Hematopoietic multipotent progenitor cell treated with erythropoietin and hydrocortisone succinate and interleukin-3 and kit ligand, for 8 days (in vitro differentiated cells): ENCODE measurements at regions not wholly inside any gene's neighbourhood (a gene's known extent, or its start where the extent isn't known, plus 50 kb on each side); places are given as distances from the start of the nearest gene placed in this dataset.

Source experiments
- DNase-seq: peaks from one replicate; pipeline ENCODE4 v3.0.0-alpha.2; 2015

DNA sequence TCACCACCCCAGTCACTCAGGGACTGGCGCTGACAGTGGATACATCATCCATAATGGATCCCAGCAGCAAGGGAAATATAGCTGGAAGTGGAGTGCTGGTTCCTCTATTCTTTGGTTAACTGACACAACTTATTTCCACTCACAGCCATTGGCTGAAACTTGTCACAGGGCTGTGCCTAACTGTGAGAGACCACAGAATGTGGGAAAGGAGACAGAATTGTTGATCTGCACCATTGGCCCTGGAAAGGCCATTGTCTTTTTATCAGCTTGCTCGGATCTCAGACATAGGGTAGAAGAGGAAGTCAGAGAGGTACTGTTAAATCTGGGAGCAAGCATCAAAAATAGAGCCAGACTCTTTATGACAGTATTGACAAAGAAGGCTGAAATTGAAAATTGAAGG is 451.3 kb downstream of the AJAP1 start:
- DNase-seq: no peak

DNA sequence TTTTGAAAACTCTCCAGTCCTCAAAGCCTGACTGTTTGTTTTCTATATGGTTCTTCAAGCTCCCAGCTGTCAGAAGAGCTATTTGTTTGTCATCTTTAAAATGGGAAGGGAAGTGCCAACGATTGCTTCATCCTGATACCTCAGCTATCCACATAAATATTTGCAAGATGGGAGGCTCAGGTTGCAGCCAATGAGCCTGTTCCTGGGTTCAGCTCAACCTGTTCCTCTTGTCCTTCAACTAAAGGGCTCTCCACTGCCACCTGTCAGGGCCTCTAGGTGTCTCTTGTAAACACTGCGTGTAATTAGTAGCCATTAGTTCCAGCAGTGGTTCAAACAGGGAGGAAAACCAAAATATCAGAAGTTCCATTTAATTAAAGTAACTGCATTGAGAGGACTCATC is 445.1 kb downstream of the AJAP1 start:
- no peak for DNase-seq

DNA sequence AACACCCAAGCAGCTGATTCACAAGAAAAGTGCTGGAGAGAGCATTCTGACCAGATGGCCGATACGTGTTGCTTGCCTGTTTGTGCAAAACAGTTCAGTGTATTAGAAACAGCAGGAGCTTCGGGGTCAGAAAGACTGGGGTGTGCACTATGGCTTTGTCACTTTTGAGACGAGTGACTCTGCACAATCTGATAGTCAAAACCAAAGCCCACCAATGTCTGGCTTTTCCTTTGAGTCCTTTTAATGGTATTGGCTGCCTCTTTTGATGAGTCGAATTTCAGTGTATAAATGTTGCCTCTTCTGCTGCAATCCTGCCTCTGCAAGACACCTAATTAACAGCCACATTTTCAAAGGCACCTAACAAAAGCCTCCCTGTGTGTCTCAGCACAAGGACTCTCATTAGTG is 444.6 kb downstream of the AJAP1 start:
- no peak for DNase-seq

DNA sequence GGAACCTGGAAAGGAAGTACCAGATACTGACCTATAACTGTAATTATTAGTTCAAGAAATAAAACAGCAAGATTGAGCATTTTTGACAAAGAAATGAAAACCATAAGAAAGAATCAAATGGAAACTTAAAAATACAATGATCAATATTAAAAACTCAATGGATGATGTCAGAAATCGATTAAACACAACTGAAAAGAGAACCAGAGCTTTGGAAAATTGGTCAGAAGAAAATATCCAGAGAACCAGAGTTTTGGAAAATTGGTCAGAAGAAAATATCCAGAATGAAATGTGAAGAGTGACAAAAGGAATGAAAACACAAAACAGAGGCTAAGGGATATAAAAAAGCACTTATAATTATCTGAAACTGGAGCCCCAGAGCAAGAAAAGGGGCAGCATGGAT is 438.6 kb downstream of the AJAP1 start:
- no peak for DNase-seq

DNA sequence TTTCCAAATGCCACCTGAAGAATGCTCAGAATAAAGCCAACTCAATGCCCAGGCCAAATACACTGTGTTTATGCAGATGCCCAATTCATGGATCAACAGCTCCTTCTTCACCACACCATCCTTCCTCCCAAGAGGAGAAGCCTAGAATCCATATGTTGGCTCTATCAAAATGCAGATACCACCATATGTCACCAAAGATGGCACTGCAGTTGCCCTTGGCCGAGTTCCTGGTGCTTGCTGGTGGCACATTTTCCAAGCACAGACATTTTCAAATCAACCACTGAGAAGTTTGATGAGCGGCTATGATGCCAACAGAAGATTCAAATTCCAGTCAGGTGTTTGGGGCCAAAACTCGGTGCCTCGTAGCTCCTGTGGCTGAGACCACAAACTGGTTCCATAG is 430.3 kb downstream of the AJAP1 start:
- DNase-seq: no peak

DNA sequence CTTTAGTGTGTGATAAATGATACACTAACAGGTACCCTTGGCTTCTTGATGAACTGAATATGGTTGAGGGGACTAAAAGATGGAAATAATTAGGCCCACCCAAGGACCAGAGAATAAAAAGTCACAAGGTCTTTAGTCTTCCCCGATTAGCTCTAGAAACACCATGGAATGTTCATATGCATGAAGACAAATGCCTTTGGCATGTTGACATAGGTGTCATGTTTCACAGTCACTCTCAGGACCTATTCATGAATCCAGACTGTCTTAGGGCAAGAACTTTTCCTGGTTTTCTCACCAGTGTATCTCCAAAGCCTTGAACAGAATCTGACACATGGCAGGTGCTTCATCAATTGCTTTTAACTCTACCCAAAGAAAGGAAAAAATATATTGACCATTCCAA is 412.8 kb downstream of the AJAP1 start:
- no peak for DNase-seq

DNA sequence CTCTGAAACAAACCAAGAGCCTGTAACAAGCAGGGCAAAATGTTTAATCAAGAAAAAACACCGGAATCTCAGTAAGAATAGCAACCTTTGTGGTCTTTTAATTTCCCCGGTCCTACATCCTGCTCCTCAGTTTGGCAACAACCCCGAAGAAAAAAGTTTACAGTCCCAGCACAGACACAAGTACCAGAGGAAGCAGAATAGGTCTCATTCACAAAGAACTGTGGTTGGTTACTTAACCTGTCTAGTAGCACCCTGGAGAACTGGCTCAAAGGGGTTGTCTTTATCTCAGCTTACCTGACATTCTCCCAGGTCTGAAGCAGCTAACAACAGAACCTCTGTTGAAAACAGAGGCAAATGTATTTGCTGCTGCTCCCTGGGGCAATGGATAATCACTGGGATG is 399.3 kb downstream of the AJAP1 start:
- DNase-seq: no peak

DNA sequence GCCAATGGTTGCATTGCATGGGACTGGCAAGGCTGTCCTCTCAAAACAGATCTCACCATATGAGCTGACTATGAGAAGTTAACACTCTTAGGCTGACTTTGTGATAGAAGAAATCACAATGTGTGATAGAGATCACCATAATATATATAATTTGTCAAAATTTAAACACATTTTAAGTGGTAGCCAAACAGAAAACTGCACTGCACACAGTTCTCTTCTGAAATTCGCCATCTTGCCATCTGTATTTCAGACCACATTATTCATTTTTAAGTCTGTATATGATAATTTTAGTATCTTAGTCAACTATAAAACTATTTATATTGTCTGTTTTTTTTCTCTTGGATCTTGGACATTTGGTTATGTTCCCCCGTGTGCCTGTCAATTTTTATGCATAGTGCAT is 374.7 kb downstream of the AJAP1 start:
- no peak for DNase-seq

DNA sequence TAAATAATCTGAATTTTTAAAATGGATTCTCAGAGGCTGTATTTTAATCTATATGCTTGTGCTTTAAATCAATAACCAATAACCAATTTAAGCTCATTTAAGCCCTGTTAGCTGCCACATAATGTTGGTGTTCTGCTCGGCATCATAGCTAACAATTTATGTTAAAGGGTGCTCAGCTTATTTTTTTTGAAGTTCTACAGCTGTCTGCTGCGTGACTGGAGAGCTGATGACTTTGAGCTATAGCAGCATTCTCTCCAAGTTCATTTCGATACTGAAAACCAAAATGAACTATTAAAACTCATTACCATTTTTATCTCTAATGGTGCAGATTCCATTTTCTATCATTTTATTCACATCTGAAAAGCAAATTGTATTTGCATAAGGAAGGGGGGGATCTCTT is 357.8 kb downstream of the AJAP1 start:
- DNase-seq: no peak

DNA sequence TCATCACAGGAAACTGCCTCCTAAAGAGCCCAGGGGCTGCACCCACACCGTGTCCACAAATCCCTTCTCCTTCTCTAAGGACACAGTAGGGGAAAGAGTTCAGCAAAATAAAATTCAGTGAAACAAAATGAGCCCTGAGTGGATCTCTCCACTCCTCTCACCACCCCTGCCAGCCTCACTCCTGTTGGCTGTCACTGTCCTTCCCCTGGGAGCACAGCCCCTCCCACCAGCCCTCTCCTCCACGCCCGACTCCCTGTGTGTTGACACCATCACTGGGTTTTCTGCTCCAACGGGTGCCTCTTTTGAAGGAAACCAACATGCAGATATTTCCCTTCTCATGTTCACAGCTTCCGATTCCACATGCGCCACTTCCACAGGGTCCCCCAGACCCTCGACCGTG is 356.2 kb downstream of the AJAP1 start:
- DNase-seq: no peak

DNA sequence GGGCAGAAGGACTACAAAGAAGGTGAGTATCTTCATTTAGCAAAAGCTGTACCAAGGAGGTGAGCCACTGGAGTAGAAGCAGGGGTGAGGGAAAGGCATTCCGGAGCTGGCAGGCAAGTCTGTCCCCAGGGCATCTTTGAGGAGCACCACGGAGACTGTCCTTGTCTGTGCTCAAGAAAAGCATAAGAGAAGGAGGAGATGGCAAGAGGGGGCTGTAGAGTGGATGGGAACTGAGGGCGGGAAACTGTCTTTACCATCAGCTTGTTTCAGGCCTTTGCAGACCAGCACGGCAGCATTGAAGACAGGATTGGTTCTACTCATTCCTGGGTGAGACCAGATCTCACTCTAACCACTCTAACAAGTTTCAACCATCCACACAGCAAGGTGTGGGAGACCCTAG is 355.8 kb downstream of the AJAP1 start:
- DNase-seq: no peak

DNA sequence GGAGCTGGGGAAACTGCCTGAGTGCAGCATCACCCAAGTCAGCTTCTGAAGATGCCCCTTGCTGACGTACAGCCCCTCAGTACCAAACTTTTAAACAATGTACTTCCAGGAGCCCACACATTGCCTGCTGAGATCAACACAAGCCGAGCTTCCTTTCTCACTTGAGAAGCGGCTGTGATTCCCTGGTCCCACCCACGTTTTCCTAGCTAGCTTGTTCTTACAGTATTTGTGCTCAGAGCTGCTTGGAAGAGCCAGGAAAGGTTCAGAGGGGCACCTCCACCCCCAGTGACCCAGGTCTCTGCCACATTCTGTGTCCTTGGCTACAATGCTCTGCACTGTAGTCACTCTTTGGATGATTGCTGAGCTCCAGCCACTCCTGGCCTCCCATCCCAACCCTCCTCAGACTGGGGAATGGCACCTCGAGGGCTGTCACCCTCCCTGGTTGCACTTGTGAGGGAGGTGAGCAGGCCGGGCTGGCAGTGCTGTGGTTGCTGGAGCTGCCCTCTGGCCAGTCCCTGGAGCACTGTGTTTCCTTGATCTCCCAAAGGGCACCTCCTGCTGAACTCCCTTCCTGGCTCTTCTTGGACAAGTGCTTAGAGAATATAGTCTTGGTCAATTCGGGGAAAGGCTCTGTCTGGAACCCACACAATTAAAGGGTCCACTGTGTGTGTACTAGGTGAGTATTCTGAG is 355.1 kb downstream of the AJAP1 start:
- no peak for DNase-seq

DNA sequence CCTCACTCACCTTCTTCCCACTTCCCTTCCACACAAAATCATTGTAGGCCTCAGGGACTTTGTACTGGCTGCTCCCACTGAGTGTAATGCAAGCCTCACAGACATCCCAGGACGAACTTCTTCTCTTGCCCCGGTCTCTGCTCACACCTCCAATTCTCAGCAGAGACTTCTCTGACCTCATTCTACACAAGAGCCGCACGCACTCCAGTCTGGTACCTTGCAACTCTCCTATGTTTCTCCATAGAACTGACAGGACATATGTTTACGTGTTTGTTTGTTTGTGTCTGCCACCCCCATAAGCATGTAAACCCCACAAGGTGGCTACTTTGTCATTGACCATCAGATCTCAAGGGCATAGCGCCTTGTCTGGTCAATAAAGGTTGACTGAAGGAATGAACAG is 350.8 kb downstream of the AJAP1 start:
- DNase-seq: no peak

DNA sequence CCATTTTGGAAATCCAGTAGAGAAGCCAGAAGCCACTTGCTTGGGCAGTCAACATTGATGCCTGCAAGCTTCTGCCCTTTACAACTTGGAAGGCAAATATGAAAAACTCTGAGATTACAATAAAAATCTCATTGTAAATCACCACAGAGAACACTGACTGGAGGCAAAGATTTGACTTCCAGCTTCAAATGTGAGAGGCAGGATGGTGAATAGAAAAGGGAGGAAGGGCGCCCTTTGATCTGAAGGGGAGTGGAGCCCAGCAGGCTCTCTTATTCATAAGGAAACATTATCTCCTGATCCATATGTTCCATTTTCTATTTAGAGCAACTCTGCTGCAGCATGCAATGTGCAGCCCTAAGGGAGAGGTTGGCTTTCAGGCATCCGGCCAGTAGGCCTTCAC is 348.3 kb downstream of the AJAP1 start:
- no peak for DNase-seq

DNA sequence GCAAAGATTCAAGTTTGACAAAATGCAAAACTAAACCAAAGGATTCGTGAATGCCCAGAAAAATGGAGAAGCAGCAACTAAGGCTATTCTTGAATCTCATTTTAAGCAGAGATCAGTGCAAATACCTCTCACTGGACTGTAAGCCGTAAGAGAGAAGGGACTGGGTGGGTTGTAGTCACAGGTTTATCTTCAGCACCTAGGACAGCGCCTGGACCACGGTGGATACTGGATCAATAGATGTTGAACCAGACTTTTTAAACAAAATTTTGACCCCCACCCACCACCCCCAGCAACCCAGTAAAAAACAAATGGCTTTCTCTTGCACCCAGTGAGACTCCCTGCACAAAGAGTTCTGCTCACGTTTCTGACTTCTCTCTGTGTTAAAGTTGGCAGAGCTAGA is 347.1 kb downstream of the AJAP1 start:
- no peak for DNase-seq

DNA sequence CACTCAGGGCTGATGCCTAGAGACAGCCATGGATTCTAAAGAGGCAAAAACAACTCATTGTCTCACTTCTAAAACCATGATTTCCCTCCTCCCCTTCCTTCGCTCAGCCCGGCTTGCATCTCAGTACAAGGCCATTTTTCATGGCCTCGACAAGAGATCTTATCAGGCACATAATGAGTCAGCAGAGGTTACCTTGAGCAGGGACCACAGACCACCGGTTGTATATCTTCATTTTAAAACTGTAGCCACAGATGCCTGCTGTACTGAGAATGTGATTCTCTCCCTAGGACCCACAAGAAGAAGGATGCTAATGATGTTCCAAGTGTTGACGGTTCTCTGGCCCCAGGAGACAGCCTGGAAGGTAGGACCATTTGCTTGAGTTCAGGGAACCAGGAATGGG is 331.9 kb downstream of the AJAP1 start:
- no peak for DNase-seq

DNA sequence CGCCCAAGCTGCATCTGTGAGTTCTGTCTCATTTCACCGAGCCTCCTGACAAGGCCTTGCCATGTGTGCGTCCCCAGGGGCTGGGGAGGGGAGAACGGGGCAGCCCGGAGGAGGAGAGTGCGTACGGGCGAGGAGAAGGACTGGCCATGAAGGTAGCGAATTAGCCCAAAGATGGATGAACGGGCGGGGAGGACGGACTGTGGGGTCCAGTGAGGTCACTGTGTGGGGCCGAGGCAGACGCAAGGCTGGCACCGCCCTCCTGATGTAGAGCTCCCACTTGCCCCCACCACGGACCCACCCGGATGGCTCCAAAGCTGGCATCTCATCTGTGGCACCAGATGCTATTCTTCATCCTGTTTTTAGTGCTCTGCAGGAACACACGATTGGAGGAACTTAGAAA is 330.4 kb downstream of the AJAP1 start:
- DNase-seq: no peak

DNA sequence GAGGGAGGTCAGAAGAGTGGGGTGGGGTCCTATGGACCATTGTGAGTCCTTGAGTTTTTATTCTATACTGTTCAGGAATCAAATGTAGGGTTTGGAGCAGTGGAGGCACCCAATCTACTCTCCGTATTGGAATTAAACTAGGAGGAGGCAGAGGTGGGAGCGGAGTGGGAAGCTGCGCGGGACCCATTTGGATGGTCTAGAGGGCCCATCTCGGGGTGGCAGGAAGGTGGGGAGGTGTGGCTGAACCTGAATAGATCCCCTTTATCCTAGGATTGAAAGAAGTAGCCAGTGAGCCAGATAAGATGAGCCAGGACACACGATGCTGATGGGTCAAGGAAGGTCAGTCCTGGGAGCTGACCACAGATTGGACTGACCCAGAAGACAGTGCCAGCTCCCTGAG is 325.8 kb downstream of the AJAP1 start:
- DNase-seq: no peak

DNA sequence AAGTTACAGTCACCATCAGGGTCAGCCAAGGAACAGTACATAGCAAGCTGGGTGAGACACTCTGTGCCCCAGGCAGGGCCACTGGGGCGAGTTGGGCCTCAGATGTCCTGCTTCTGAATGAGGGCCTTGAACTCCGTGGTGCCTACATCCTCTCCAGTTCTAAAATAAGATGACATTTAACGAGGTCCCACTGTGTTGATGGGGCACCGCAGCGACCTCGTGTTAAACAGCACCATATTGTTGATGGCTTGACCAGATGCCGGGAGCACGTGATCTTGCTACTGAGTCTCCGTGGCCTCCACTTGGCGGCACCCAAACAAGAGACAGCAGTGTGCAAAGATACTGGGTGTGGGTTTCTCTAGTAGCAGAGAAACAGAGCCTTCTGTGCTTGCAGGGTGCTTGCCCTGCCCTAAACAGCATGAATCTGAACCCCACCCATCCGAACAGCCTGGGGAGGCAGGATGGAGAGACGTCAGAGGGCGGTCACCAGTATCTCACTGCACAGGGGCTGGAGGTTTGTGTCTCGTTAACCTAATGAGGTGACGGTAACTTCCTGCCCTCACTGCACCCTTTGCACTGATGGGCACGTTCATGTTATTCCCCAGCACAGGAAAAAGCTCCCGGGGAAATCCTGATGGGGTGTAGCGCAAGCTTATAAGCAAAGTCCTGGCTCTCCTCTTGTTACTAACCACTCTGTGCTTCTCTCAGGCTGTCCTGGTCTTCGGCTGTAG is 324.4 kb downstream of the AJAP1 start:
- DNase-seq: no peak

DNA sequence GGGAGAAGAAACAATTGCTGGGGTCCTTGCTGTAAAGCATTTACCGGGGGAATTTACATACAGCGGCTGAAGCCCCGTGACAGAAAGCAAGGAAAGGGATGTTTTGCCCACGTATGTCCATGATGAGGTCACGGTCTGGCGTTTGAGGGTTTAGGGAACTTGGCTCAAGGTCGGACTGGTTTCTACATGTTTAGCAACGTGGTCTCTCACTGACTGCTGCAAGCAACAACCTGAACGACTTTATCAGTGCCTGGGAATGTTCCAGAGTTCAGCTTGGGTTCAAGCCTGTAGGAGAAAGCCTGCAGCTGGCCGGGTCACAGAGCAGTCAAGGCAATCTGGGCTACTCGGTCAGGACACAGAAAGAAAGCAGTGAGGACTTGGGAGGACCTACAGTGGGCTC is 323.3 kb downstream of the AJAP1 start:
- DNase-seq: no peak

DNA sequence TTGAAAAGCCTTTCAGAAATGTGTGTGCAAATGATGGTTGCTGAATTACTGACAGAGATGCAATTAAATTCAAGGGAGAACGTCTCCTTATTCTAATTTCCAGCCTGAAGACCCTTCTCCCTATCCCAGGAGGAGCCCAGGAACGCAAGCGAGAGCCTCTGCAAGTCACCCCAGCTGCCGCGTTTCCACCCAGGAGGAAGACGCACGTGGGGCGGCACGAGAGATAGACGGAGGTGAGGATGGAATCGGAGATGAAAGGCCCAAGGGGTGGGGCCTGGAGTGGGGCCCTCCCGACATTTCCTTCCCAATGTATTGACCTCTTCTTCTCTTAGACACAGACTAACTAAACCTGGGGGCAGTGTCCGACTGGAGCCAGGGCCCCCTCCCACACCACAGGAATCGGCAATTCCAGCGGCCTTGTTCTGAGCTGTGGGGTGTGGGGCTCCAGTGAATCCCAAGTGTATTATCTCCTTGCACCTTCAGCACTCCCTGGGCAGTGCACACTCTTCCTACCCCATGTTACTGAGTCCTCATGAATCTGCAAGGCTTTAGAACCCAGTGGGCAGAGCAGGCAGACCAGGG is 322.5 kb downstream of the AJAP1 start:
- DNase-seq: no peak

DNA sequence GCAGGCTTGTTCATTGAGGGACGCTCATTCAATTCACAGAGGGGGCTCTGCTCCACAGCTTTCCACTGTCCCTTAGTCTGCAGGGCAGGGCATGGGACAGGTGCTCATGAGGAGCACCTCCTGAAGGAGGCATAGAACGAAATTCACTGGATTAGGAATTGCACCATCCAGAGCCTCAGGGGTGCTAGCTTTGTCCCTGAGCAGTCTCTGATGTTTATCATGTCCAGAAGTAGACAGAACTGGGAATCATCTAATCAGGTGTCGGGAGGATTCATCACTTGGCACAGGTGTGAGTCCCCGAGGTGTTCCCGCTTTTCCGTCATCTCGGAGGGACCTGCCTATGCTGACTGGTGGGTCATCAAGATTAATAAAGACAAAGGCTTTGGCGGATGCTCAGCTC is 321.4 kb downstream of the AJAP1 start:
- no peak for DNase-seq

DNA sequence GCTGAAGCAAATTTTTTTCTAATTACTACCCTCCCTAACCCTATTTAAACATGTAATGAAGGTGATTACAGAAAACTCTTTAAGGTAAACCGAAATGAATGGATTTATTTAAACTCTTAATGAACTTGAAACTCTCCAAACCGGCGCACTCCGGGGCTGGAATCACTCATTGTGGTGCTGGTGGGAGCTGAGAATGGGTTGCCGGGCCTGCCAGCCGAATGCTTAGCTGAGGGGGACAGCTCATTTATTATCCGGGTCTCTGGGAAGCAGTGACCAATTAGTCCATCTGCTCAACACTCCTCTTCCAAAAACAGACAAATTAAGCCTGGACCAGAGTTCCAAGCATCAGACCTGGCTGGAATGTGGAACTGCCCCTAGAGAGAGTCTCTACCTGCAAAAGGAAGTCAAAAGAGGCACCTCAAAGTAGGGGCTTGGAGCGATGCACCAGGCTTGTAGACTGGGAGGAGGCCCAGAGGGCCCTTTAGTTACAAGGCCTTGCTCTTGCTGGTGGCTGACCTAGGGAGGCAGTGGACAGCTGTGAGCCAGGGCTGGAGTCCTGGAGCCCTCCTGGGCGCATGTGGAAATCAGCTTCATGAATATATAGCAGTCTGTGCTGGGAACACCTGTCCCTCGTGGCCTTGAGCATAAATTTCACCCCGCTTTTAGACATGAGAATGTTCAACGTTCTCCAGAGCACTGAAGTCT is 320.7 kb downstream of the AJAP1 start:
- DNase-seq: no peak

DNA sequence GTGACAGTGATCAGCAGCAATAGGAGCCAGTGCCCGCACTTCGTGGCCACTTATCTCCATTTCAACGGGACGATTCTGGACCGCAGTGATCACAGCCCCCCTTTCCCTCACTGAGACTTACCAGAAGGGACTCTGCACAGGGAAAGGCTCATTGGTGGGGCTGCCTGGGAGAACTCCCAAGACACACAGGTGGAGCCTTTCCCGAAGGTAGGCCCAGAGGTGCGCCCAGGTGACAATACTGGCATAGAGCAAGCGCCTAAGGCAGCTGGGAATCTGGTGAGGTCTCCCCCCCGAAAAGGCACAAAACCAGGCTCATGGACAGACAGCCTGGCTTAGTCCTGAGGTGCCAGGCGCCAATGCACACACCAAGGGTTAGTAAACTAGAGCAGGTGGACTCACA is 318.9 kb downstream of the AJAP1 start:
- DNase-seq: no peak
